ENCODE measurements at regions not wholly inside any gene's neighbourhood (a gene's known extent, or its start where the extent isn't known, plus 50 kb on each side); places are given as distances from the start of the nearest gene placed in this dataset.

DNA sequence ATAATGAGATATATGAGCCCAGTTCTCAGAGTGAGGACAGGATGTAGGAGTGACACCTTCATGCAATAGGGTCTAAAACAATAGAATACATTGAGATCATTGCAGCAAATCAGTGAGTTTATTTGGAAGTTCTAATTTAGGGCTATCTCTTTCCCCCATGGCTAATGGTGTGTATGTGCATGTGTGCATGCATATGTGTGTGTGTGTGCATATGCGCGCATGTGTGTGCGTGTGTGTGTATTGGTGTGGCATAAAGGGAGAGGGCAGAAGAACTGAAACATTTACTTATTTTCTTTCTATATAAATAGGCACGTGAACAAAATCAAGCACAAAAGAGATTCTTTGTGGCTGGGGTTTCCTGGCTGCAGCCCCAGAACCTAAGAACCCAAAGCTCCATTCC lies 115.7 kb upstream of the VEPH1 start:
- TF ChIP-seq, protein P1, sequence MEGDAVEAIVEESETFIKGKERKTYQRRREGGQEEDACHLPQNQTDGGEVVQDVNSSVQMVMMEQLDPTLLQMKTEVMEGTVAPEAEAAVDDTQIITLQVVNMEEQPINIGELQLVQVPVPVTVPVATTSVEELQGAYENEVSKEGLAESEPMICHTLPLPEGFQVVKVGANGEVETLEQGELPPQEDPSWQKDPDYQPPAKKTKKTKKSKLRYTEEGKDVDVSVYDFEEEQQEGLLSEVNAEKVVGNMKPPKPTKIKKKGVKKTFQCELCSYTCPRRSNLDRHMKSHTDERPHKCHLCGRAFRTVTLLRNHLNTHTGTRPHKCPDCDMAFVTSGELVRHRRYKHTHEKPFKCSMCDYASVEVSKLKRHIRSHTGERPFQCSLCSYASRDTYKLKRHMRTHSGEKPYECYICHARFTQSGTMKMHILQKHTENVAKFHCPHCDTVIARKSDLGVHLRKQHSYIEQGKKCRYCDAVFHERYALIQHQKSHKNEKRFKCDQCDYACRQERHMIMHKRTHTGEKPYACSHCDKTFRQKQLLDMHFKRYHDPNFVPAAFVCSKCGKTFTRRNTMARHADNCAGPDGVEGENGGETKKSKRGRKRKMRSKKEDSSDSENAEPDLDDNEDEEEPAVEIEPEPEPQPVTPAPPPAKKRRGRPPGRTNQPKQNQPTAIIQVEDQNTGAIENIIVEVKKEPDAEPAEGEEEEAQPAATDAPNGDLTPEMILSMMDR (IDR thresholded peaks at IDR 0.05 in 8 of 11, conservative IDR thresholded peaks at IDR 0.05 in 3 of 11), result no peak
- TF ChIP-seq POLR2AphosphoS5 (IDR thresholded peaks at IDR 0.05) (no peak), POLR2A (IDR thresholded peaks at IDR 0.05) (no peak)
